ENCODE measurements at regions not wholly inside any gene's neighbourhood (a gene's known extent, or its start where the extent isn't known, plus 50 kb on each side); places are given as distances from the start of the nearest gene placed in this dataset.

- no peak for DNase-seq (ENCODE audit: low read depth in 2 of 2)
Observed at GRCh38 chr2:238701341-238702206, 146.3 kb upstream of the TWIST2 start.

GRCh38 chr2:238702276-238703052 is 145.4 kb upstream of the TWIST2 start:
- no peak for DNase-seq (ENCODE audit: low read depth in 2 of 2)

- no peak for DNase-seq (ENCODE audit: low read depth in 2 of 2)
Observed at GRCh38 chr2:238703053-238703415, 144.9 kb upstream of the TWIST2 start.

- DNase-seq (ENCODE audit: low read depth in 2 of 2) = no peak
Observed at GRCh38 chr2:238703436-238703835, 144.4 kb upstream of the TWIST2 start.

- no peak for DNase-seq (ENCODE audit: low read depth in 2 of 2)
Observed at GRCh38 chr2:238704471-238705225, 143.2 kb upstream of the TWIST2 start.

- DNase-seq (ENCODE audit: low read depth in 2 of 2) = no peak
Observed at GRCh38 chr2:238706163-238706562, 141.7 kb upstream of the TWIST2 start.

GRCh38 chr2:238706673-238707072 is 141.2 kb upstream of the TWIST2 start:
- DNase-seq (ENCODE audit: low read depth in 2 of 2) = no peak

GRCh38 chr2:238709325-238710025 is 138.4 kb upstream of the TWIST2 start:
- no peak for DNase-seq (ENCODE audit: low read depth in 2 of 2)

GRCh38 chr2:238710032-238710735 is 137.7 kb upstream of the TWIST2 start:
- no peak for DNase-seq (ENCODE audit: low read depth in 2 of 2)

- no peak for DNase-seq (ENCODE audit: low read depth in 2 of 2)
Observed at GRCh38 chr2:238710787-238711186, 137.1 kb upstream of the TWIST2 start.

GRCh38 chr2:238711346-238711745 is 136.5 kb upstream of the TWIST2 start:
- no peak for DNase-seq (ENCODE audit: low read depth in 2 of 2)

GRCh38 chr2:238712011-238712410 is 135.9 kb upstream of the TWIST2 start:
- no peak for DNase-seq (ENCODE audit: low read depth in 2 of 2)

GRCh38 chr2:238713198-238713826 is 134.6 kb upstream of the TWIST2 start:
- DNase-seq (ENCODE audit: low read depth in 2 of 2) = no peak

GRCh38 chr2:238714038-238714528 is 133.8 kb upstream of the TWIST2 start:
- DNase-seq (ENCODE audit: low read depth in 2 of 2) = no peak

GRCh38 chr2:238716171-238716570 is 131.7 kb upstream of the TWIST2 start:
- DNase-seq (ENCODE audit: low read depth in 2 of 2) = no peak

GRCh38 chr2:238716585-238716984 is 131.3 kb upstream of the TWIST2 start:
- DNase-seq (ENCODE audit: low read depth in 2 of 2) = no peak

GRCh38 chr2:238717084-238717483 is 130.8 kb upstream of the TWIST2 start:
- no peak for DNase-seq (ENCODE audit: low read depth in 2 of 2)

GRCh38 chr2:238719641-238720040 is 128.2 kb upstream of the TWIST2 start:
- no peak for DNase-seq (ENCODE audit: low read depth in 2 of 2)

GRCh38 chr2:238720232-238720672 is 127.6 kb upstream of the TWIST2 start:
- no peak for DNase-seq (ENCODE audit: low read depth in 2 of 2)

- DNase-seq (ENCODE audit: low read depth in 2 of 2) = no peak
Observed at GRCh38 chr2:238722181-238722580, 125.7 kb upstream of the TWIST2 start.
